UCSD-AML1 (cell line): ENCODE measurements at regions not wholly inside any gene's neighbourhood (a gene's known extent, or its start where the extent isn't known, plus 50 kb on each side); places are given as distances from the start of the nearest gene placed in this dataset.

ENCODE experiments used
- DNase-seq: peaks from one replicate; lab custom pipeline; 2025; ENCODE audit not compliant: unreplicated experiment; lab: John Stamatoyannopoulos, UW

GRCh38 chr3:107224026-107224596, 153.1 kb upstream of the CCDC54 start:
- no peak for DNase-seq

DNA sequence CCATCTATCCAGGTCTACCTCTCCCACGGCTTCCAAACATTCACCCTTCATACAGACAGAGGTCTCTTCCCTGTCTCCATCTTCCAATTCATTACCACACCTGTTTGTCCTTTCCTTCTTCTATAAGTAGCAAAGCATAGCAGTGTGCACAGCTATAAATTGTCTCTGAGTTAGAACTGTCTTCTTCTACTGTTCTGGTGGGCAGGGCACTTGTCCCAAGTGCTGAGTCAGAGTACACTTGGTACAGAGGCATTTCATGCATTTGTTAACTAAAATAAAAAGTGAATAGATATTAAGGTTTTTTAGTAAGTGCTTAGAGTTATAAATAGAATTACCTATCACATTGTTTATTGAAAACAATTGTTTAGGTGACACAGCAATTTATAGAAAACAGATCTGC, 150.1 kb upstream of the CCDC54 start:
- no peak for DNase-seq

DNA sequence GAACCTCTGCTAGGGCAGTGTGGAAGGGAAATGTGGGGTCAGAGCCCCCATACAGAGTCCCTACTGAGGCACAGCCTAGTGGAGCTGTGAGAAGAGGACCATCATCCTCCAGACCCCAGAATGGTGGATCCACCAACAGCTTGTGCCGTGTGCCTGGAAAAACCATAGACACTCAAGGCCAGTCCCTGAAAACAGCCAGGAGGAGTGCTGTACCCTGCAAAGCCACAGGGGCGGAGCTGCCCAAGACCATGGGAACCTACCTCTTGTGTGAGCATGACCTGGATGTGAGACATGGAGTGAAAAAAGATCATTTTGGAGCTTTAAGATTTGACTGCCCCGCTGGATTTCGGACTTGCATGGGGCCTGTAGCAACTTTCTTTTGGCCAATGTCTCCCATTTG, 143.4 kb upstream of the CCDC54 start:
- peak; percentile 8 for DNase-seq

- no peak for DNase-seq
Measured at GRCh38 chr3:107235193-107235927, 141.9 kb upstream of the CCDC54 start.

DNA sequence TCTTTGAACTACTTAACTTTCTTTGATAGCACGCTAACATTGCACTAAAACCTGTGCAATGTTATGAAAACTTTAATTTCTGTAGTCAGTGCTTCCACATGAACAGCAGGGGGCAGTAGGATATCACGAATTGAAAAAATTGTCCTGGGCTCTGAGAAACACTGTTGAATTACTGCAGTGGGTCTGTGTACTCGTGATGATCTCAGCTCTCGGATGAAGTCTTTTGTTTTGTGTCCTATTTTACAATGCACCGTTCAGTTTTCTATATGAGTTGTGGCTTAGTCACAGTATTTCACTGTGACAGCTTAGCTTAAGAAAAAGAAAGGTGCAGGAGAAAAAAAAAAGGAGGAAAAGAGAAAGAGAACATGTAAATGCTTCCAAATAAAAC, 141.3 kb upstream of the CCDC54 start:
- DNase-seq = no peak

DNA sequence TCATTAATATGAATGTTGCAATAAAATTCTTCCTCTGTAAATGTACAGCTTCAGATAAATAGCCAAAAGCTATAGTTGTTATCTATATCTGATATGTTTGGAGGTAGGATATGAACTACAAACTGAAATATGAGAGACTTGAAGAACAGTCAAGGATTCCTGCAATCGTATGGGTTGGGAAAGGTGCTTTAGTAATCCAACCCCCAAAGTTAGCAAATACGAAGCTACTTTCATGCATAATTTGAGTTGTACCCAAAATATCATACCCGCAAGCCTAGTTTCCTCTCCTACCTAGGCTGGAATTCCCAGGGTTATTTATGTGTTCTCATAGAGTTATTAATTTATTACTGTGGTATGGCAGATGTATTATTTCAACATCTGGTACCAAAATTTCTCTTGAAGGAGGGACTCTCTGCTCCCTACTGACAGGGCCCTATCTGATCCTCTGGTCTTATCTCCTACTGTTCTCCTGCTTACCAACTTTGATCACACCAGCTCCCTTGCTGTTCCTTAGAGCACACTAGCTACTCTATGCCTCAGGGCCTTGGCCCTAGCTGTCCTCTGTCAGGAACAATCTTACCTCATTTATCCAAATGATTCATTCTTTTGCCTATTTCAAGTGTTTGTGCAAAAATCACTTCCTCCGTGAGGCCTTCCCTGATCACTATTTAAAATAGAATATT, 140.4 kb upstream of the CCDC54 start:
- DNase-seq = no peak

DNA sequence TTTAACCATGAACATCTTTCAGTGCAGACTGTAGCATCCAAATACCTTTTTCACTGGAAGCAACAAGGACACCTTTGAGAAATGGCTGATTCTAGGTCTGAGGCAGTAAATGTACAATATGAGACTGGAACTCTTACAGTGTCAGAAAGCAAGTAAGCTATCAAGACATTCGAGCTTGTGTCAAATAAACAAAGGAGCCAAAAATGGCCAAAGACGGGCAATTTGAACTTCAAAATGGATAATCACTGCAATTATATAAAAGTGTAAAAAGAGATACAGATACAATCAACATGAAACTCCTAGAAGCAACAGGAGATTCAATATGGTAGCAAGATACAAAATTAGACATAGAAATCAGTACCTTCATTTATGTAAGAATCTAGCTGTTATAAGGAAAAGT, 138.5 kb upstream of the CCDC54 start:
- DNase-seq = no peak

- no peak for DNase-seq
Measured at GRCh38 chr3:107239703-107240102, 137.5 kb upstream of the CCDC54 start.

GRCh38 chr3:107240183-107241091, 136.8 kb upstream of the CCDC54 start:
- DNase-seq = peak; percentile 65

GRCh38 chr3:107241217-107241616, 136.0 kb upstream of the CCDC54 start:
- no peak for DNase-seq

- DNase-seq = no peak
Measured at GRCh38 chr3:107242579-107242978, 134.7 kb upstream of the CCDC54 start.

DNA sequence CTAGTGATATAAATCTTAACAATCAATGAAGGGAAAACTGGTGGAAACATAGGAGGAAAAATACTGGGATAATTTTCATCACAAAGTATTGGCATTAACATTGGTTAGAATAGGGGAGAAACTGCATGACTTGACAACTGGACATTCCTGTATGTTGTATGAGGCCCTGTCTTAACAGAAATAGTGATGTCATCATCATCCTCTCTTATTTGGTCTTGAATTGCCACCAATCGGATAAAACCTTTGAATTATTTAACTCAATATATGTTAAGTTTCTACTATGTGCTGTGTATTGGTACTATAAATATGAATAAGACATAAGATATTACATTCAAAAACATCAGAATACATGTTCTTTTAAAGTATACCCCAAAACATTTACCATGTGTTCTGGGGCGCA, 130.1 kb upstream of the CCDC54 start:
- no peak for DNase-seq

- no peak for DNase-seq
Measured at GRCh38 chr3:107249132-107249531, 128.1 kb upstream of the CCDC54 start.

DNA sequence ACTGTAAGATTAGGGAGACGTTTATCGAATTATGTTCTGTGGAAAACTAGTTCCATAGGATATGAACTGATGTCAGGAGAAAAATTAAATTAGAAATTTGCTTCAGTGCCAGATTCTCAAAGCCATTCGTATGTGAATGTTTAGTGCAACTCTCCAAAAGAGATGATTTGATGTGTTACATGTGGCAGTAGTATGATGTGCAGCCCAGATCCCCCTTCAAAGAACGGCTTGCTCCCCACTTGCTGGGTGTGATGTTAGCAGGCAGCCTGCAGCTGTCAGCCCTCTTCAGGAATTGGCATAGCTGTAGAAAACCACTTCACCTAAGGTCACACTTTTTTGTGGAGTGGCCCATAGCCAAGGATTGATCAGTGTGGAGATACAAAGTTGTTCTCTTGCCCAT, 127.0 kb upstream of the CCDC54 start:
- DNase-seq = no peak

DNA sequence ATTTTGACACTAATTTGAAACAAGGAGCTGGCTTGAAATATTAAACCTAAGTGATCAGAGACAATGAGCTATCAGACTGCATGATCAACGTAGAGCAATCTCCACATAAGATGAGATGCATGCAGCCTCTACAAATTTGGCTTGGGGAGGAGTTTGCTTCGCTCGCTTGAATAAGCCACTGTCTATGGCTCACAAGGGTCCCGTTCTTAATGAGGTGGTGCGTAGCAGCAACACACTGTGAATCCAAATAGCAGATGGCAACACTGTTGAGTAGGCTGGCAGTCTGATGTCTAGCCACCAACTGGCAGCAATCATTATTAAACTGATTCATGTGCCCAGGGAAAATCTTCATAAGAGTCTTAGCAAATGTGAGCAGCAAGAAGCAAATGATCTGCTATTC, 125.4 kb upstream of the CCDC54 start:
- no peak for DNase-seq

GRCh38 chr3:107256963-107257362, 120.3 kb upstream of the CCDC54 start:
- no peak for DNase-seq

GRCh38 chr3:107258300-107258699, 118.9 kb upstream of the CCDC54 start:
- DNase-seq = no peak

- DNase-seq = no peak
Measured at GRCh38 chr3:107260207-107260606, 117.0 kb upstream of the CCDC54 start.

- no peak for DNase-seq
Measured at GRCh38 chr3:107263269-107264021, 113.8 kb upstream of the CCDC54 start.

DNA sequence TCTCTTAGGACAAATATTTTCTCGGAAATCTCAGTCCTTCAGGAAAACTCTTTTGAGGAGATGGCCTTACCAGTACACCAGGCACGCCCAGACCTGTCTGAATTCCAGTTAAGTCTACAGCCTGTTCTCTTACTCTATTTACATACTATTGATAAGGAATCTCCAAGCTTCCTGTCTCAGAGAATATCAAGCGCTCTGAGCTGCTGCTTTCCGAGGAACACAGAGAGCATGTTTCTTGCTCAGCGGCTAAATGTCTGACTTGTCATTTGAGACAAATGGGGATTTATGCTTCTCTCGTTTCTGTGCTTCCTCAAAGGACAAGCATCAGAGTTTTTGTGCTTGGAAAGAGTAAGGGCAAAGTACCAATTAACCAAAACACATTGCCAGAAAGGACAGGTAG, 112.4 kb upstream of the CCDC54 start:
- DNase-seq = no peak

DNA sequence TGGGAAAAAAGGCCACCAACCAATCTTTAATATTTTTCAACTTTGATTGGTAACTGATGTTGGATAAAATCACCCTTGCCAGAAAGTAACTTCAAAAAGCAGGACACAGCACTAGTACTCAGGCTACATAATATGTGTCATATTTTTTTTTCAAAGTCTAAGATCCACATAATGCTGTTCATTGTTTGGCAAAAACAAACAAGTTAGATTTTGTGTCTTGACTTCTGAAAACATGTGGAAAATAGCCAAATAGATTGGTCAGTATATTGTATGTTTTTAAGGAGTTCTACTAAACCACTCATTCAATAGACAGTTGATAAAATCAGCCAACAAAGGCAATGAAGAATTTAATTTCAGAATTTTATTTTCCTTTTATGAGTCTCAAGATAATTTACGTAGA, 111.7 kb upstream of the CCDC54 start:
- DNase-seq = no peak
